Left lobe of liver (tissue), 2 donors: ENCODE measurements at regions not wholly inside any gene's neighbourhood (a gene's known extent, or its start where the extent isn't known, plus 50 kb on each side); places are given as distances from the start of the nearest gene placed in this dataset.
"Not testable (repeated sequence)": the region's sequence is repeated elsewhere in the genome, so short reads cannot be mapped to it uniquely, and the experiment has no call there.

ENCODE experiments used
- ATAC-seq: fragments of 200-7000 bp; cut with Tn5 transposase; one replicate; pipeline ENCODE4 v1.9.1; 2020; ENCODE audit warnings: mild to moderate bottlenecking, moderate library complexity
- DNase-seq: peaks from one replicate; pipeline ENCODE4 v3.0.0-alpha.2; 2020; ENCODE audit warnings: low spot score
- donor health status: DM: no; HTN: no; CAD: no; lungs with moderate emphysema.
- donor health status: DM: no; HTN: yes; CAD: no.

GRCh38 chr6:104521176-104521575, 338.5 kb downstream of the HACE1 start:
- DNase-seq (no peak), ATAC-seq (no peak)

DNA sequence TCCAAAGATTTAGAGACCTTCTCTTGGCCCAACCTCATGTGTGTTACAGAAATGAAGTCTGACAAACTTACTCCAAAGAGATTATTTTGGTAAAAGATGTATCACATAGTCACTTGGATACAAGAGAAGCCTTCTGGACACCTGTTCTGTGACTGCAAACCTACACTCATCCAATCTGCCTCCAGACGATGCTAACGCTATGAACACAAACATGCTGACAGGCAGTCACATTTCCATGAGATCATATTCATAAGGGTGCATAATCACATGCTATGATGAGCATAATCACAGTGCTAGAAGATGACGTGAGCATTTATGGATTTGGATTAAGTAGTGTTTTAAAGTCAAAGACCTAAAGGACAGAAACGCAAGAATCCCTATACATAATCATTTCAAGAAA, 340.2 kb downstream of the HACE1 start:
- DNase-seq = no peak
- ATAC-seq = no peak

DNA sequence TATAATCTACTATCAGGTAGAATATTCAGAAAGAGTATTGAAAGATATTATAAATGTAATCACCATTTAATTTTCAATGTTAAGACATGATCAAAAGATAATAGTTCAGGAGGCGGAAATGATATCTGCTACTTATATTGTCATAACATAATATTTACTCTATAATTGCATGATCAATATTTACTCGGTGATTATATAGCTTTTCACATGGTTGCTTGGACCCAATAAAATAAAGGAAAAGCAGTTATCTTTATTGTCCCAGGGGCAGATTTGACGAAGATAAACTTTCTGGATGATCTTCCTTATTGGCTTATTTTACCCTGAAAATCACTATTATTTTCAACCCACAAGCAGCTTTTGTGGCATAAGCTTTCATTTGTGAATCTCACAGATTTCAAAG, 350.4 kb downstream of the HACE1 start:
- no peak for ATAC-seq
- DNase-seq = no peak

GRCh38 chr6:104506429-104506828, 353.3 kb downstream of the HACE1 start:
- ATAC-seq (no peak), DNase-seq (no peak)

GRCh38 chr6:104505838-104506237, 353.9 kb downstream of the HACE1 start:
- no peak for ATAC-seq
- no peak for DNase-seq

GRCh38 chr6:104500265-104500664, 359.5 kb downstream of the HACE1 start:
- DNase-seq = no peak
- no peak for ATAC-seq

GRCh38 chr6:104486035-104486434, 373.7 kb downstream of the HACE1 start:
- no peak for DNase-seq
- no peak for ATAC-seq

GRCh38 chr6:104484626-104485025, 375.1 kb downstream of the HACE1 start:
- no peak for ATAC-seq
- no peak for DNase-seq

DNA sequence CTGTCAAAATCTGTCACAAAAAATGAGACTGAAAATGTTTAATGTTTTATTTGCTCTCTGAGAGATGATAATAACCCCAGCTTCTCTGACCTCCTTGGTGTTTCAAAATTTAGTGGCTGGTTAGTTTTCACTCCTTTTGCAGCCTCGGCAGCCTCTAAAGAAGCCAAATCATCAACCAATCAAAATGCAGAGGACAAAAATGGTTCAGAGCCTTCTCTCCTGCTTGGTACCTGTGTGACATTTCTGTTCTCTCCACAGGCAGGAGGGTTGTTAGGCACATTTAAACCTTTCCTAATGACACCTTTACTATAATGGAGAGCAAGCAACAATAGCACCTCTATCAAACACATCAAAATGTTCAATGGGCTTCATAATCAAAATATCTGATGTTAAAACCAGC, 375.5 kb downstream of the HACE1 start:
- DNase-seq (no peak), ATAC-seq (no peak)

DNA sequence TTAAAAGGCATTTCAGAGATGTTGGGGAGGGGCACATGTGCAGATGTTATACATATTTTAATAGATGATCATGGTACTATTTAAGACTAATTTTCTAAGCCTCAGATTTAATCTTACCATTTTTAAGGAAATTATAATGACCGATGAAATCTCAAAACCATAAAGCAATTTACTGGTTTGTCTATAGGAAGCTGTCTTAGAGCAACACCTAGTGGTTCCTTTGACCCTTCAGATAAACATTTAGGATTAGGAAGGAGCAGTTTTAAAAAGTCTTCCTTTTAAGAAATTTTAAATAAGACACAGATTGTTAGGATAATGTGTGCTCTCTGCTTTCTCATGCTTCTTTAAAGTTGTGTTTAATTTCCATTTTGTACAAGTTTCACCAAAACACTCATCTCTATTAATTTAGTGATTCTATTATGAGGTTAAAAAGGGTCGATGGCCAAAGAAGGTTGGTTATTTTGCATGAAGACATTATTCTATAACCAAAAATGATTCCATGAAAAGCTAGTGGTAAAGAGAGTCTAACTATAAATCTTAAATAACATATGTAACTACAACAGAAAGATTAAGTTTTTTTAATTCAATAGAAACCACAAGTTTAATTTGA, 376.4 kb downstream of the HACE1 start:
- ATAC-seq (no peak), DNase-seq (no peak)

DNA sequence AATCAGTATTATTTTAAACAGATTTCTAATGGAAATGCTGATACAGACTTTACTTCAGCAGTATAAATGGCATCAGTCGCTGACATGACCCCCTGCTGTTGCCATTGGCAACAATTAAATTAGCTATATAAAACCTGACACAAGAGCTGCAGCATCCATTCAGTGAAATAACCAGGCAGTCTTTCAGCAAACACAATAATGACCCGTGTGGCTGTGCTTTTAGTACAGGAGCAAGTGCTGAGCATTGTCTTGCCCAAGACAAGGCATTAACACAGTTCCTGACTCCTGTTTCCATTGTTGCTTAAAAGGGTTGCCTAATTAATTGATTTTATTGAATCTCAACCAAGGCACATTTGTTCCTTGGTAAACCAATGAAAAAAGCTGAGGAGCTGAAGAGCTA, 382.1 kb downstream of the HACE1 start:
- ATAC-seq = no peak
- DNase-seq = no peak

DNA sequence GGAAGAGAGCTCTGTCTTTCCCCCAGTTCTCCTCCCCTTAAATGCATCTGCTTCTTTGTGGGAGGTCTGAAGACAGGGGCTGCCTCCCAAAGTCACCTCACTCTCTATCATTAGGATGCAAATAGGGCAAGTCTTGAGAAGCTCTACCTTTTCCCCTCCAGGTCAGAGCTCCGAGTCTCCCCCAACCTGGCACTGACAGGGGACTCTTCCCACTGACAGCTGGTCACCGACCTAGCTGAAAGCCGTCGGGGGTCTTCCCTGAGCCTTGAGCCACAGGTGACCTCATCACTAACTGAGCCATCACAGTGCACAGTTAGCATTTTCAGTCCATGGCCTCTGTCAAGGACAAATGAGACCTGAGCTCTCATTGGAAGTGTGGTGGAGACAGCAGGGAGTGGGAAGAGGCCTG, 386.7 kb downstream of the HACE1 start:
- no peak for ATAC-seq

GRCh38 chr6:104472021-104472901, 387.5 kb downstream of the HACE1 start:
- no peak for ATAC-seq
- DNase-seq = no peak

More for the DNA sequence above, 386.7 kb downstream of the HACE1 start:
- no peak for DNase-seq

- no peak for DNase-seq
- ATAC-seq = no peak
Measured at GRCh38 chr6:104466306-104466705, 393.4 kb downstream of the HACE1 start.

- ATAC-seq = no peak
- DNase-seq = no peak
Measured at GRCh38 chr6:104462811-104463599, 396.7 kb downstream of the HACE1 start.

GRCh38 chr6:104460738-104461483, 398.8 kb downstream of the HACE1 start:
- DNase-seq = no peak
- no peak for ATAC-seq

- no peak for DNase-seq
Measured at GRCh38 chr6:104459543-104459942, 400.2 kb downstream of the HACE1 start.

DNA sequence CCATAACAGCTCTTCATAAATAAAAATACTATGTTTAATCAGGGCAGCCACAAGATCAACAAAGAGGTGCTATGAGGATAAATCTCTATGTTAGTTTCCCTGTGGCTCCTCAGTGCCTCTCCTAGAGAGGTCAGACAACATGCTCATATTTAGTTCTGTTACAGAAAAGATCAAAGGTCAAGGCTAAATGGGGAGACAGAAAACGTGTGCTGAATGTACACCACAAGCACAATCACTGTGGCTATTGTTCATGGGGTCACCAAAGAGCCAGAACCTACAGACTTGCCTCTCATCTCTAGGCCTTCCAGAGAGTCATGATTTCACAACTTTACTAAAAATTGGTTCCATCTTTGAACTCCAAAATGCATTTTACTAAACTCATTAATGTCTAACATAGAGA, 409.8 kb downstream of the HACE1 start:
- ATAC-seq (no peak), DNase-seq (no peak)

More at GRCh38 chr6:104459543-104459942, 400.2 kb downstream of the HACE1 start:
- no peak for ATAC-seq

DNA sequence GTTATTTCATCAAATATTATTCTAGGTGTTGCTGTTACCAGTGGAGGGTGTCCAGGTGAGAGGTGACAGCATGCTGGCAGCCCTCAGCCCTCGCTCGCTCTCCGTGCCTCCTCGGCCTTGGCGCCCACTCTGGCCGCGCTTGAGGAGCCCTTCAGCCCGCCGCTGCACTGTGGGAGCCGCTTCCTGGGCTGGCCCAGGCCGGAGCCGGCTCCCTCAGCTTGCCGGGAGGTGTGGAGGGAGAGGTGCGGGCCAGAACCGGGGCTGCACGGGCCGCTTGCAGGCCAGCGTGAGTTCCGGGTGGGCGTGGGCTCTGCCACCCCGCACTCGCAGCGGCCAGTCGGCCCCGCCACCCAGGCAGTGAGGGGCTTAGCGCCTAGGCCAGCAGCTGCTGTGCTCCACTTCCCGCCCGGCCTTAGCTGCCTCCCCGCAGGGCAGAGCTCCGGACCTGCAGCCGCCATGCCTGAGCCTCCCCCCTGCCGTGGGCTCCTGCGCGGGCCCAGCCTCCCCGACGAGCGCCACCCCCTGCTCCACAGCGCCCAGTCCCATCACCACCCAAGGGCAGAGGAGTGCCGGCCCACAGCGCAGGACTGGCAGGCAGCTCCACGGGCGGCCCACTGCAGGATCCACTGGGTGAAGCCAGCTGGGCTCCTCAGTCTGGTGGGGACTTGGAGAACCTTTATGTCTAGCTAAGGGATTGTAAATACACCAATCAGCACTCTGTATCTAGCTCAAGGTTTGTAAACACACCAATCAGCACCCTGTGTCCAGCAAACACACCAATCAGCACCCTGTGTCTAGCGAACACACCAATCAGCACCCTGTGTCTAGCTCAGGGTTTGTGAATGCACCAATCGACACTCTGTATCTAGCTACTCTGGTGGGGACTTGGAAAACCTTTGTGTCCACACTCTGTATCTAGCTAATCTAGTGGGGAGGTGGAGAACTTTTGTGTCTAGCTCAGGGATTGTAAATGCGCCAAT, 413.3 kb downstream of the HACE1 start:
- not testable (repeated sequence) for DNase-seq, ATAC-seq

DNA sequence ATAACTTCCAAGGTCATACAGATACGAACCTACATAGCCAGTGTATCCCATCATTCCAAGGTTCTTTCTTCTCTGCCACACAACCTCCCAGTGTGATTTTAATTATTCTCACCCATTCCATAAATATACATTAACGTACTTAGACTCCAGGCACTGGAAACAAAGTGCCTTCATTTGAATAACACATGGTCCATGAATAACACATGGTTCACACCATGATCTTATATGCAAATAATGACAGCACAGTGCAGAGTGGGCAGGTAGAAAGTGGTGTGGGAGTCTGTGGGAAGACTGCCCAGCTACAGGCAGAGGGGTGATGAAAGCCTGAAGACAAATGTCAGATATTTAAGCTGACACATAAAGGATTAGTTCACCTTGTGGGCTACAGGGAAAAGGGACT, 425.2 kb downstream of the HACE1 start:
- DNase-seq = no peak
- ATAC-seq = no peak
